Neural crest cell (in vitro differentiated cells): ENCODE measurements at regions not wholly inside any gene's neighbourhood (a gene's known extent, or its start where the extent isn't known, plus 50 kb on each side); places are given as distances from the start of the nearest gene placed in this dataset.

ENCODE experiments used
- DNase-seq: peaks from one replicate; pipeline ENCODE4 v3.0.0; 2021; ENCODE audit warnings: low read depth, mixed read lengths, low spot score
- H3K27ac Mint-ChIP-seq: one replicate; pipeline ENCODE4 v1.8.0; 2021; ENCODE audit warnings: mild to moderate bottlenecking, mixed read lengths; ENCODE audit not compliant: unreplicated experiment
- H3K27me3 Mint-ChIP-seq: 2 replicates; pipeline ENCODE4 v1.8.0; 2021; ENCODE audit warnings: low read depth, mild to moderate bottlenecking, mixed read lengths
- H3K36me3 Mint-ChIP-seq: 2 replicates; pipeline ENCODE4 v1.8.0; 2021; ENCODE audit warnings: low read depth, mild to moderate bottlenecking, mixed read lengths
- H3K4me1 Mint-ChIP-seq: 2 replicates; pipeline ENCODE4 v1.8.0; 2021; ENCODE audit warnings: mixed read lengths
- H3K4me3 Mint-ChIP-seq: one replicate; pipeline ENCODE4 v1.8.0; 2021; ENCODE audit warnings: mild to moderate bottlenecking, mixed read lengths
- H3K9me3 Mint-ChIP-seq: 2 replicates; pipeline ENCODE4 v1.8.0; 2021; ENCODE audit warnings: mixed read lengths
- TF ChIP-seq, protein P1 (sequence below): fragments of 200-600 bp; sonication (generic); conservative IDR thresholded peaks from 2 replicates; pipeline ENCODE4 v1.5.0; 2021; ENCODE audit warnings: antibody characterized with exemption, mild to moderate bottlenecking

DNA sequence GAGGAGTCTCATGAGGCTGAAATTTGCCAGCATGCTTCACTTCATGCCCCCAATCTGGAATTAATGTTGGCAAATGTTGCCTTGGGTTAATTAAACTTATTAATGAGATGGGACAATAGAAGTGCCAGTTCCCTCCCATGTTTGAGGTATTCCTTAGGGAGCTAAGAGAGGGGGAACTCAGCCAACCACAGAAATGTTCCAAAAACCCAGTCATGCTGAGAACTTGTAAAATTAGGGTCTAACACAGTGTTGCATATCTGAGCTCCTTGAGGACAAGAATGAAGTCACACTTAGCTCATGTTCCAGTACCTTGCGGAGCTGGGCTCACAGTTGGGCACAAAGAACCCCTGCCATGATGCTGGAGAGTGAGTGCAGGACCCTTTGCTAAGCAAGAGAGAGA, 89.4 kb downstream of the OAT start:
- Mint-ChIP-seq H3K27ac (no peak overlapping the region), H3K9me3 (peaks cover 14% of the 10 kb centered on the region), H3K4me3 (no peak overlapping the region), H3K27me3 (peaks cover 14% of the 10 kb centered on the region), H3K36me3 (peaks cover 3% of the 10 kb centered on the region), H3K4me1 (no peaks in the 10 kb centered on the region)
- TF ChIP-seq, protein P1, sequence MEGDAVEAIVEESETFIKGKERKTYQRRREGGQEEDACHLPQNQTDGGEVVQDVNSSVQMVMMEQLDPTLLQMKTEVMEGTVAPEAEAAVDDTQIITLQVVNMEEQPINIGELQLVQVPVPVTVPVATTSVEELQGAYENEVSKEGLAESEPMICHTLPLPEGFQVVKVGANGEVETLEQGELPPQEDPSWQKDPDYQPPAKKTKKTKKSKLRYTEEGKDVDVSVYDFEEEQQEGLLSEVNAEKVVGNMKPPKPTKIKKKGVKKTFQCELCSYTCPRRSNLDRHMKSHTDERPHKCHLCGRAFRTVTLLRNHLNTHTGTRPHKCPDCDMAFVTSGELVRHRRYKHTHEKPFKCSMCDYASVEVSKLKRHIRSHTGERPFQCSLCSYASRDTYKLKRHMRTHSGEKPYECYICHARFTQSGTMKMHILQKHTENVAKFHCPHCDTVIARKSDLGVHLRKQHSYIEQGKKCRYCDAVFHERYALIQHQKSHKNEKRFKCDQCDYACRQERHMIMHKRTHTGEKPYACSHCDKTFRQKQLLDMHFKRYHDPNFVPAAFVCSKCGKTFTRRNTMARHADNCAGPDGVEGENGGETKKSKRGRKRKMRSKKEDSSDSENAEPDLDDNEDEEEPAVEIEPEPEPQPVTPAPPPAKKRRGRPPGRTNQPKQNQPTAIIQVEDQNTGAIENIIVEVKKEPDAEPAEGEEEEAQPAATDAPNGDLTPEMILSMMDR, result no peak
- no peak for DNase-seq

DNA sequence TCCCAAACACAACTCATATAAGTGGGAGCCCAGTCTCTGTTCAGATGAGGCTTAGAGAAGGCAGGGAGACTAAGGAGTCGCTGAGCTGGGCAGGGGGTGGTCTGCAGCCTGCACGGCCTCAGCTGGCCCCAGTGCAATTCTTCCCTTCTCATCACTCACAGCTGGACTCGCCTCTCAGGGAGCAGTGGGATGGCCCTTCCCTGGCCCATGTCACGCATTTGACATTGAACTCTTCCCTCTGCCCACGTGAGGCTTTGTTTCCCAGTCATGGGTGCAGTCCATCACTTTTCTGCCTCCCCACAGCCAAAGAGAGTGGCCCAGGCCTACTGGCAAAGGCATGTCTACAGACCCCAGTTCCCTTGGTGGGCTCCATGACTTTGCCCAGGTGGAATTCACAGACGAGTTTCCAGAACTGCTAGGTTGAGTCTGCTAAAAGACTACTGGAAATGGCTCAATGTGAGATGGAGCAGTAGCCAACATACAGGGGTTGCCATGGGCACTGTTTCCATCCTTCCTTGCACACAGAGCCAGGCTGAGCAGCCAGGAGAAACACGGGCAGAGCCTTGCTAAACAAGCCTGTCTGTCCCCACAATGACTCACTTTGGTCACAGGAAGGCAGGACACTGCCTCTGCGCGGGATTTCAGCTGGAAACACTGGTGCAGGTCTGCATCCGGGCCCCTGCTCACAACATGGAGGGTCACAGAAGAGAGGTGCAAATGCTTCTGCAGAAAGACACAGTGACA, 90.1 kb downstream of the OAT start:
- peaks cover 3% of the 10 kb centered on the region for H3K36me3 Mint-ChIP-seq
- H3K4me3 Mint-ChIP-seq, result no peak overlapping the region
- no peak overlapping the region for H3K27ac Mint-ChIP-seq
- DNase-seq, result no peak
- TF ChIP-seq, protein P1, result no peak
- H3K27me3 Mint-ChIP-seq, result peaks cover 14% of the 10 kb centered on the region
- peaks cover 14% of the 10 kb centered on the region for H3K9me3 Mint-ChIP-seq
- H3K4me1 Mint-ChIP-seq, result no peaks in the 10 kb centered on the region

DNA sequence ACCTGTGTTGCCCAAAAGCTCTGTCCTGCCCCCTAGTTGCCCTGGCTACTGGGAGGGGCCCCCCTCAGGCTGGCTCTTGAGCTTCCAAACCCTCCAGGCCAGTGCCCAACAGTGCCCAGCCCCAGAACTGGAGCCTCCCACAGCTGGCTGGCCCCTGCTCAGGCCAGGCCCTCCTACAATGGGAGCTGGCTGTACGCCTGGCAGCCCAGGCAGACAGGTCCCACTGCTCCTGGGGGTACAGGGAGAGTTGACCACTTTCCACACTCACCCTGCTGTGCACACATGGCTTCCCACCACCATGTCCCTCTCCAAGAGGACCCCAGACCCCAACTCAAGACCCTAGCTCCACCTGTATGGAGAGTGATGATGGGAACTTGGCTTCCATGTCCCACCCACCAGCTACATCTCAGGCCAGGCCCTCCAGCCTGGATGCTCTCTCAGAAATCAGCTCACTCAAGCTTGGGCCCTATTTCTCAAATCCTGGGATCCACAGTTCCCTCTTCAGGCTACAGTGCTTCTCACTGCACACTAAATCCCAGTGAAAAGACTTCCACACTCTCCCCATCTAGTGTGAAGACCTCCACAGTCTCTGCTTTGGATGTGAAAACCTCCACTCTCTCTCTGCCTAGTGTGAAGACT, 92.6 kb downstream of the OAT start:
- H3K4me1 Mint-ChIP-seq, result no peaks in the 10 kb centered on the region

DNA sequence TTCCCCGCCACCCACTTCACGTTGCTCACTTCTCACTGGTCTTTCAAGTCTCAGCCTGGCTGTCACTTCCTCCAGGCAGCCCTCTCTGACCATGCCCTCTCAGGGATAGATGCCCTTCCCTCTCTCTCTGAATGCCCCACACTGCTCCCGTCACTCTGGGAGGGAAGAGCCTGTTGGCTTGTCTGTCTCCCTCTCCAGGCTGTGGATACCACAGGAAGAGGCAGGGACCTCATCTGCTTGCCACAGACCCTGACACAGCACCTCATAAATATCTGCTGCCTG, 93.1 kb downstream of the OAT start:
- H3K4me1 Mint-ChIP-seq, result no peaks in the 10 kb centered on the region
- TF ChIP-seq, protein P1, result no peak
- DNase-seq, result no peak
- no peaks in the 10 kb centered on the region for H3K36me3 Mint-ChIP-seq
- peaks cover 10% of the 10 kb centered on the region for H3K27me3 Mint-ChIP-seq
- H3K9me3 Mint-ChIP-seq, result no peaks in the 10 kb centered on the region
- no peak overlapping the region for H3K27ac Mint-ChIP-seq
- H3K4me3 Mint-ChIP-seq, result no peak overlapping the region

More for the DNA sequence above, 92.6 kb downstream of the OAT start:
- Mint-ChIP-seq H3K36me3 (no peaks in the 10 kb centered on the region), H3K27me3 (peaks cover 10% of the 10 kb centered on the region), H3K27ac (no peak overlapping the region), H3K9me3 (no peaks in the 10 kb centered on the region), H3K4me3 (no peak overlapping the region)
- TF ChIP-seq, protein P1, result no peak
- no peak for DNase-seq

DNA sequence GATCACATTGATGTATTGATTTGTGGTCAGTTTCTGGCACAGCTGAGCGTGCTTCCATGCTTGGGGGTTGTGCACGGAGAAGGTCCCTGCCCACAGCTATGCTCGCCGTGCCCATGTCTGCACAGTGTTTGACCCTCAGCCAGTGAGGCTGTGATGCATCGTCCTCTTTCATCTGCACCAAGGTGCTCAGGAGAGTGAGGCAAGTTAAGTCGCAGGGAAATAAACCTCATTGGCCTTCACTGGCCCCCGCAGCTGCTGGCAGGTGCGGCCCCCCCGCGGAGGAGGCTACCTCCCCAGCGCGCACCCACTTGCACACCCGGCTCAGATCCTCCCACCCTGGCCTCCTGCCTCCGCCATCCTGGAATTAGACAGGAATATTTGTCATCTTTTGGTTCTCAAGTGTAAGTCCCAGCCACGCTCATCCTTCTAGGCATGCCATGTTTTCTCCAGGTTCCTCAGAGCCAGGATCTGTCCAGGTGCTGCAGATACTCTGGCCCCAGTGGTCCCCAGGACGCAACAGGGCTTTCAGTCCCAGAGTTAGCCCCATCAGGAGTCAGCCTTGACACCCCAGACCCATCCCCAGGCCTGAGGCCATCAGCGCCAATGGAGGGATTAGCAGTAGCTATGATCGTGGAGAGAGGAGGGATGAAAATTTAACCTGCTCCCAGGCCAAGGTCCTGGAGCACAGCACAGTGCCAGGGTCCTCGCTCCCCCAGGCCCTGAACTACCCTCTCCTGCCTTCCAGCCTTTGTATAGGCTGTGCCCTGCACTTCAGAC, 93.7 kb downstream of the OAT start:
- Mint-ChIP-seq H3K4me1 (no peaks in the 10 kb centered on the region), H3K9me3 (no peaks in the 10 kb centered on the region), H3K36me3 (no peaks in the 10 kb centered on the region), H3K27ac (no peak overlapping the region), H3K27me3 (peaks cover 5% of the 10 kb centered on the region), H3K4me3 (no peak overlapping the region)
- DNase-seq, result no peak
- TF ChIP-seq, protein P1, result no peak
